Pulmonary artery endothelial cell (primary cell): ENCODE measurements at regions not wholly inside any gene's neighbourhood (a gene's known extent, or its start where the extent isn't known, plus 50 kb on each side); places are given as distances from the start of the nearest gene placed in this dataset.

Experiments used
- DNase-seq: peaks from one replicate; pipeline ENCODE4 v3.0.0-alpha.2; 2011; ENCODE audit warnings: low read depth, low spot score

DNA sequence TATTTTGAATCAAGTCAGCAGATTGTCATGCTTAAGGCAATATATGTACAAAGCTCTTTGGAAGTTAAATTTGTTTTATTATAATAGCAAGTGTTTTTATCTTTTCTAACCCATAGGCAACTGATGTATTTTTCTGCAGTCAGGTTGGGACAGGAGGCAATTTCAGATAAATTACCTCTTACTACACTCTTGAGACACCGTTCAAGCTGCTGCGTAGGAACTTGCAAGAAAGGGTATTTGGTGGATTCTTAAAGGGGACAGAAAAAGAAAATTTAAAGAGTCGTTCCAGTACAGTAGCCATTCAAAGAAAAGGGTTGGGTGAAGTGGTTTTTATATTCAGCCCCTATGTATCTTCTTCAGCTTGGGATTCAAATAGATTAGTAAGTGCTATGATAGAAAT is 112.4 kb upstream of the APC start:
- DNase-seq = no peak

DNA sequence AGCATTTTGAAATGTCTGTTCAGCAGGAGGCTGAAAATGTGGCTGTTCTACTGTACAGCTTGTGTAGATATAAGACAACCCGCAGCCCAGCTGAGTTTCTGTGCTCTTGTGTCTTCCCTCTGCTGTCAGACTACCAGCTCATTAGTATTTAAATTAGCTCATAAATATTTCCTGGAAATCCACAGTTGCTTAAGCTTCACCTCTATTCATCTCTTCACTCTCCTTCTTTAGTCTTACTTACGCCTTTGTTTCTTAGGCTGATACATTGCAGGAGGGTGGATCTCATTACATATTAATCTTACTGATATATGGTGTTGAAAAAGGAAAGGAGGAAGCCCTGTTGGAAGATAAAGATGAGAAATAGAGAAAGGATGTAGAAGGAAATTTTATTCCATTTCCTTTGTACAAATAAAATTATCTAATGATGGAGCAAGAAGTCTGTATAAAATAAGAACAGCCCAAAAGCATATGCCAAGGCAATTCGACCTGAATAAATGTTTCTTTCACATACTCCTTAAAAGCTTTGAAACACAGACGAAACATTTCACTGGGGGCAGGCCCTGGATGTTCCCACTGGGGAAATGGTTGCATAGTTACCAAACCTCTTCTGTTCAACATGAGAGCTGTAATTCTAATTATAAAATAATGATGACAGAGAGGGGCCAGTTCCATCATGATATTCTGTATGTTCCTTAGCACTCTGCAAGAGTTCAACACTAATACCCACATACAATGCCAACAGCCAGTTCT is 111.8 kb upstream of the APC start:
- no peak for DNase-seq

DNA sequence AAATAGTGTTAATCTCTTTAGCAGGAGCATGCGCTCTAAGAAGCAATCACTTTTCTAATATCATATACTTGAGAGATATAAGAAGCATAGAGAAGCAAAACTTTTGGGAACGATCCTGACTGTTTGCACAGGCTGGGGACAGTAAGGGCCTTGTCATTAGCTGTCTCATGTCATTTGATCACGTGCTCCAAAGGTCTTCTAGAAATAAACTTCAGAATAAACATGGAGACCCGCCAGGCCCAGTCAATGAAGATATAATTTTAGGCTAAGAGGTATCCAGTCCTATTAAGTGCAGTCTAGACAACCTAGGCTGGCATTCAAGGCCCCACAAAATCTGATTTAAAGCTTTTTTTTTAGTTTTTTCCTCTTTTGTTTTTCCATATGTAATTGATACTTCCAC is 111.0 kb upstream of the APC start:
- no peak for DNase-seq

DNA sequence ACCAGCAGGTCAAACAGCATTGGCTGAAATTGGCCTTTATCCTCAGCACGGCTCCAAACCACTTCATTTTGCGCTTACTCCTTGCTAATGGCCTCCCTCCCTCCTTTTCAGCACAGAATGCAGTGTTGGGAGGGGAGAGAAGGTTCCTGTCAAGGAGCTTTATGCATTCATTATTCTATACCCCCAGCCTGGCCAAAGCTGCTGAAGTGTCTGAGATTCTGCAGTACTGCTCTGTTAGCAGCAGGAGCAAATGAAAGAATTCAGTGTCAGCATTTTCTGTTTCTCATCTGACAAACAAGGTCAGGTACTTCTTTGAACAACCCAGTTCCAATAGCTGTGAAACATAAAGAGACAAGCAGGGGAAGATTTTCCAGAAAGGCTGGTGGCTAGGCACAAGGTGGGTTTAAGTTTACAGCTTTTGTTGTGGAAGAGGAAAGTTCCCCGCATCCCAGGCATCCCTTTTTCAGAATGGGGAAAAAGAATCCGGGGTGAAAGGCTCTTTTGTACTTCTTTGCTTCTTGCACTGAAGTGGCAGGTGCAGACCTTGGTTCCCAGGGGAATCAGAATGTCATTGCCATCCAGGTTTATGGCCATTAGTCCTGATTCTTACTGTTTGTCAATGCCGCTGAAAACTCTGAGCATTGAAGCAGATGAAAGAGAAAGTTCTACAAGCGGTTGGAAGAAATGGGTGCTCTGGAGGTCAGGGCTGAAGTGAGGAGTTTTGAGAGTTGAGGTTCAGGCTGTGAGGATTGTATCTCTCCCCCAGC is 109.3 kb upstream of the APC start:
- no peak for DNase-seq

DNA sequence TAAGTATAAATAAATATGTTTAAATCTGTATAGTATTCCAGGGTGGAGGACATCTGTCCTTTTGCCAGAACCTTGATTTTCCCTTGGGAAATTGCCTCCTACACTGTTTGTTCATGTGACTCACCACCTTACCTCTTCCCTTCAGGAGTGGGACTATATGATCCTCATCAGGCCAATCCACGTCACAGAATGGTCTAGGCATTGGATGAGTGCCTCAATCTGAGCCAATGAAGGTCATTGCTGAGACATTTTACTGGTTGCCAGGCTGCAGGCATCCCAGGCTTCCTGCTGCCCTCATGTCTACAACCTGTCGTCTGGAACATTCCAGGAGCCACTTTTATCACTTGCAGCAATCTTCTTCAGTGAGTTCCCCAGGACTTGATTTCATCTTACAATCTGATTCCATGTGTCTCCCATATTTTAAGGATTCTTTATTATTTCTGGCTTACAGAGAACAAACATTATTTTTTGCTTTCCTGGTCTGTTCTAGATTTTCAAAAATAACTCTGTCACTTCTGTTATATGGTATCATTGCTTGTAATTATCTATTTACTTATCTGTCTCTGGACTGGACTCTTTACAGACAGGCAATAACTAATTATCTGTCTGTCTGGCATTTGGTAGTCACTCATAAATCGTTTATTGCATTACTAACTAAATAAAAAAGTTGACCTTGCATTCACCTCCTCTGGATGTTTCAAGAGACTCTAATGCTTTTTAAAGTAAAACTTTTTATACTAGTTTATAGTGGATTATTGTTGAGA is 107.3 kb upstream of the APC start:
- DNase-seq = no peak

DNA sequence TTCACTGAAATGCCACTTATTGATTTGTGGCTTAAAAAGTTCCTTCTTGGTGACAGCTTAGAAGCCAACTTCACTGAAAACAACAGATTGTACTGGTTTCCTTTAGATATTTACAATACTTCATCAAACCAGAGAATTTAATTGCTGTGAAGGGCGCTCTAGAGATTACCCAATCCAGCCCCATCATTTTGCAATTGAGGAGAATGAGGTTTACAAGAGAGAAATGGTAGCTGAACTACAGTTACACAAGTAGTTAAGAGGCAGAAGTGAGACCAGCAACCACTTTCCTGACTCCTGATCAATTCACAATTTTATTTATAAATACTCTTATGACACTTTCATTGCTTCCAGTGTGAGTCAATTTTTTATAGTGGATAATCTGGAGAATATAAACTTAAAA is 103.5 kb upstream of the APC start:
- DNase-seq = no peak

DNA sequence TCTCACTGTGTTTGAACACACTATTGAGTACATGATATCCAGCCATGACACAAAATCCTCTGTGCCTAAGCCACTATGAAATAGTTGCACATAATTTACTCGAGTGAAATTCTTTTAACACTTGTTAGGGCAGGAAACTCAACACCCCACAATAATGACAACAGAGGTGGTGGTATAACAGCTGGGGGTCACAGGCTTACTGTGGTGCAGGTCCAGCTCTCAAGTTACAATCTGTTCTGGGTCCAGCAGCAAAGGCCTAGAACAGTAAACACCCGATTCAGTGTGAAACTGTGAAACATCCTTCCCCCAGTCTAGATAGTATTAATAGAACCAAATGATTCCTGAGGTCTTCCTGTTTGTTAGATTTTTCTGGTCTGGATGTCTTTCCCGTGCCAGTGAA is 102.9 kb upstream of the APC start:
- no peak for DNase-seq

DNA sequence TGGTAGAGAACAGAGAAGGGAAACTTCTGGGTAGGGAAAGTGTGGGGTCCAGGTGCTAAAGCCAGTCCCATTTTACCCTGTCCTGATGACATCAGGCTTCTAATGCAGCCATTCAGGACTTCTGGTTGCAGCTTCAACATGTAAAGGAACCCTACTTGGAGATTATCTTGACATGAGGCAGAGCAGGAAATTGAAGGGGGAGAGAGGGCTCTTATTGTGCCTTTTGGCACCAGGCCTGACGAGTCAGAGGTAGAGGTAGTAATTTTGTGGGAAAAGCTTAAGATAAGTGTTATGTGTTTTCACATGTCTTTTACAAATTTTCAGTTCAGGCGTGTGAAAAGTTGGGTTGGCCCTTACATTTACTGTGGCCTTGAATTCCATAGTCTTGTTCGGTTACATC is 102.4 kb upstream of the APC start:
- DNase-seq = no peak

DNA sequence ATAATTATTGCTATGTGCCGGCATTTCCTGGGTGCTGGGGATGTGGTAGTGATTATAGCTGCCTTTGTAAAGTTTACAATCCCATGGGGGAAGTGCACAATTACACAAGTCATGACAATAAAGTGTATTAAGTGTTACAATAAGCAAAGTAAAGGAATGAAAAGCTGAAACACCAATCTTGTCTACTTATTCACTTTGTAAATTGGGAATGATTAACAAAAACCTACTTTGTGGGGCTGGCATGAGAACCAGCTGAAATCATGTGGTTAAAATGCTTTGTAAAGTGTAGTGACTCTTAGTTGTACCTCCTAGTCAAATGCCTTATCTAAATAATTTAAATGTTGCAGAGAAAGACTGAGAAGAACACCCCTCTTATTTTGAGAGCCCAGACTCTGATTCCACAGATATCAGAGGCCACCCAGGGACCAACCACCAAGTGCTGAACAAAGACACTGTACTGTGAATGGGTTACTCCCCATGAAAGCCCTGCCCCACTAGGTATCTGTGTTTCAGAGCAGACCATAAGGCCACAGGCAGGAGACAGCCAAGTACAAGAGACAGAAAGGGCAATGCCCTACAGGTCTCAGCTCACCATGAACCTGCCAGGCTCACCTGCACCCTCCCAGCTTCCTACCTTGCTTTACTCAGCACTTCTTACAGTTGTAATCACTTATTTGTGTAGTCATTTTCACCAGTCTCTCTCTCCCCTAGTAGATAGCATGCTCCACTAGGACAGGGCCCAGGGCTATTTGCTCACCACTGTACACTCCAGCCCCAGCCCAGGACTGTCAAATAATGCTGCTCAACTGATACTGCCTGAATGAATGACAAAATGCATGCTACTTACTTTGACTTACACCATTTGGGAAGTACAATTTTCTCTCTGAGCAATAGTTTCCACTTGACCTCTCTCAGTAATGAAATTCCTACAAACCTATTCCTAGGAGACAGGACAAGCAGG is 101.6 kb upstream of the APC start:
- DNase-seq = no peak

DNA sequence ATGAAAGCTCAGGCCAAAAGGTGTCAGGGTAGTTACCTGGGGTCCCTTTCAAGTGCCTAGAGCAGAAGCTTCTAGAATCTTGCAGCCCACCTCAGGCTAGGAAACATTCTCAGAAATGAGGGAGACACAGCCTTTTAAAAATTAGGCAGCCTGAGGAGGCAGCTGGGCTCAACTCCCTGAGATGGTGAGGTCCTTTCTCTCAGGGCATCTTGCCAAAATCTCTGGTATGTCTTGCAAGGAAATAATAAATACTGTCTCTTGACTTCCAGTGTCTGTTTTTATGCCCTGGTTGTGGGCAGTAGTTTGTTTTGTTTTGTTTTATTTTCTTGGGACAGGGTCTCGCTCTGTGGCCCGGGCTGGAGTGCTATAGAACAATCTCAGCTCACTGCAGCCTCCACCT is 100.9 kb upstream of the APC start:
- DNase-seq = no peak

DNA sequence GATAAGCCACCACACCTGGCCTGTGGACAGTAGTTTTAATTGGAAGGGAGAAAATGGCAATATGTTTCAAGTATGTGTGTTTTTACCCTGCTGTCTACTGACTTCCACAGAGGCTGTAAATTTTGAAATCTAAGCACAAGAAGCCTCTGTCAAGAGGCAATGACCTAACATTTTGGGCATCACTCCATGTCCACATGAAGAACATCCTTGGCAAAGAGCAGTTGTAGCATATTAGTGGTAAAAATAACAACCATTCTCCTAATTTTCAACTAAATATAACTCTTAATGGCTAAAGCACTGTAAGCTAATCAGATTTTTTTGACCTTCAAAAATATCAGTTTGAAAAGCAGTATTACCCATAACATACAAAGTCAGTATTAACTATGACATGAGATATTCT is 100.3 kb upstream of the APC start:
- DNase-seq = no peak

DNA sequence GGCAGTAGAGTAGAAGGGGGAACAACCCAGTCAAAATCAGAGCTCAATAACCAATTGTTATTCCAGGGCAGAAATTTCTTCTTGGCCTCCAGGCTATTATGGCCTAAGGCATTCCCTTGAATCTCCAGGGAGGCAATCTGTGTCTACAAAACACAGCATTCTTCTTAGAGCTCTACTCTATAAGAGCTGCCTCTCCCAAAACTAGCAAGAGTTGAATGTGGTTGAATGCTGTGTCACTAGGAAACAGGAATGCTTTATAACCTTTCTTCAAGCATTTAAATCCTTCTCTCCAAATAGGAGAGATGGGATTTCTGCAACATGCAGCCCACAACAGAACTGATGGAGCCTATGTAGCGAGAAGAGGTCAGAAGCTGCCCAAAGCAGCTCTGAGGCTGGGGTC is 97.1 kb upstream of the APC start:
- DNase-seq = no peak

DNA sequence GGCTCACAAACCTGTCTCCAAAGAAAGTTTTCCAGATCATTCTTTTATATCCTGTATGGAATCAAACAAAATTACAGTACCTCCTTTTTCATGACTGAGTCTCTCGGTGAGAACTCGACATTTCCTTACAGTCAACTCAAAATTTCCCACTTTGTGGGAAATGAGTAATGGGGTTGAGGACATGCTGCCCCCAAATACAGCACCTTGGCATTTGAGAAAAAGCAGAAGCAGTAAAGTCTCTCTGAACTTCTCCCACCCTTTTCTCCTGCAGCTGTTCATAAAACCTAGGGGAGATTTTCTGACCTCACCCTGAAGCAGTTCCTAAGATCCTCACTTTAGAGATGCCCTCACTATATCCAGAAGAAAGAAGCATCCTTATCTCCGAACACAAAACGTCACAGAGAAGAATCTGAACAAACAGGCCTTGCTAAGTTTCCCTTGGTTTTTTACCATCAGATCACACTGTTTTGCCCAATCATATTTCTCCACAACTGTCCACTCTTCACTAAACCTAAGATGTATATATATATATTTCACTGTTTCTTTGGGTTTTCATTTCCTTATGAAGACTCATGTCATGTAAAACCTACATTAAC is 96.1 kb upstream of the APC start:
- no peak for DNase-seq

DNA sequence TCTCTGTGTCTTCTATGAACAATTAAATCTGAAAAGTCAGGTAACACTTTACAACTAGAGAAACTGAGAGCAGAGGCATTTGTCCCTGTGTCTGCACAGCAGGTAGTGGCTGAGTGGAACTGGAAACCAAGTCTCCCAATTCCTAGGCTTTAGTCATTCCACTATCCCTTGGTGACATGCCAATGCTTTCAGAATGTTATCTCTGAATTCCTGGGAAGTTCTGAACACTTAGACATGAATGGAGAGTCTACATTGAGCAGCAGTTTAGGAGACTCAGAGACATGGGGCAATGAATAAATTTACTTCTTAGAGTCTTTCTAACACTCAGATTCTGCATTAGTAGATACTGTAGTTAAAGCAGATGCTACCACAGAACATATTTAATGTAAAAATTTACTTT is 94.8 kb upstream of the APC start:
- no peak for DNase-seq

DNA sequence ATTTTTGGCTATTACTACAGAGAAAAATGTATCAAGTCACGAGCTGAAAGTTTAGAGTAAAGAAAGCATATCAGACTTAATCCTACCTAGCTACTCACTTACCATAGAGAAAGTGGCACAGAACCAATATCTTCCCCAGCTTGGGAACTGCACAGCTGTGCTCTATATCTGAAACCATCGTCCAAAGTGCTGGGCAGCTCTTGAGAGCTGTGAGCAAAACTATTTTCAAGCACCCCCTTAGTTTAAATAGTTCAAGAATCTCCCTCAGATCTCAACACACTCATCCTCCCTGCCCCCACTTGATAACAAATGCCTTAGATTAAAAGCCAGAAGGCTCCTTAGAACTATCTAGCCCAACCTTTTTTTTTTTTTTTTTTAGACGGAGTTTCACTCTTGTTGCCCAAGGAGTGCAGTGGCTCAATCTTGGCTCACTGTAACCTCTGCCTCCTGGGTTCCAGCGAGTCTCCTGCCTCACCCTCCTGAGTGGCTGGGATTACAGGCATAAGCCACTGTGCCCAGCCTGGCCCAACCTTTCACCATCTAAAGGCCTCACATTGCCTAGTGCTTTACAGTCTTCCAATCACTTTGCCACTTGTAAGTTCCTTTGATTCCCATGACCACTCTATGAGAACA is 94.2 kb upstream of the APC start:
- DNase-seq = no peak

DNA sequence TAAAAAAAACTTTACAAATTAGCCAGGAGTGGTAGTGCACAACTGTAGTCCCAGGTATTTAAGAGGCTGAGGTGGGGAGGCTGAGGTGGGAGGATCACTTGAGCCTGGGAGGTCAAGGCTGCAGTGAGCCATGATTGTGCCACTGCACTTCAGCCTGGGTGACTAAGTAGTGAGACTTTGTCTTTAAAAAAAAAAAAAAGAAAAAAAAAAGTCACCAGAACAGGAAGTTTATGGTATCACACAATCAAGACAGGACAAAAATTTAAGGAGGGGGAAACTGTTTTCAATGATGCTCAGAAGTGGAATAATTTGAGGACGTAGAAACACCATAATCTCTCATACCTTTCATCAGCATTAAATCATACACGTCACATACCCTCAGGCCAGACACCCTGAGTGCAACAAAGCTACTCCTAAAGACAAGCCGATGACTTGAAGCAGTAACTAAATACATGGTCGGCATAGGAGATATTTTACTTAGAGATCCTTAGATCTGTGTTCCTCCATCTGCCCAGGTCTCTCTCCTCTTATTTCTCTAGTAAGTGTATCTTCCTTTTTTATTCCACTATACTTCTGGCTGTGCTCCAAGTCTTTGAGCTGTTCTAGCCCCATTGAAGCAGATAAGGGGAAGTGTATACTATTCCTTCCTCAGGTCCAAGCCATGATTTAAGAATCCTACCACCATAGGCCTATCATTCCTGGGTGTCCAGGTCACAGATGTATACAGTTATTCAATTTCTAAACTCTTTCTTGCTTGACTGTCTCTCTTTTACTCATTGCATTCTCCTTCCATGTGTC is 91.3 kb upstream of the APC start:
- no peak for DNase-seq

DNA sequence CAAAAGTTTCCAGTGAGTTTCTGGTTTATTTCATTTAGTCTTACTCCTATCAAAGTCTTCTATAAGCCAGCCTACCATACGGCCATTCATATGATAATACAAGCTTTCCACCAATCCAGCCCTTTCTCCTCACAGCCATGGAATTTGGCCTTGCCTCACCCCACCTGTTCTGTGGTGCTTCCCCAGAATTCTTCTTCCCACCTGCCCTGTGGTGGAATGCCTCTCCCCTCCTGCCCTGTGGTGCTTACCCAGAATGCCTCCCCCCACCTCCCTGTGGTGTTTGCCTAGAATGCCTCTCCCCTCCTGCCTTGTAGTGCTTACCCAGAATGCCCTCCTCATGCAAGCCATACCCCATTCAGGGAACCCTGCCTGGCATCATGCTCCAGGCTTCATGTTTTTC is 90.3 kb upstream of the APC start:
- no peak for DNase-seq

DNA sequence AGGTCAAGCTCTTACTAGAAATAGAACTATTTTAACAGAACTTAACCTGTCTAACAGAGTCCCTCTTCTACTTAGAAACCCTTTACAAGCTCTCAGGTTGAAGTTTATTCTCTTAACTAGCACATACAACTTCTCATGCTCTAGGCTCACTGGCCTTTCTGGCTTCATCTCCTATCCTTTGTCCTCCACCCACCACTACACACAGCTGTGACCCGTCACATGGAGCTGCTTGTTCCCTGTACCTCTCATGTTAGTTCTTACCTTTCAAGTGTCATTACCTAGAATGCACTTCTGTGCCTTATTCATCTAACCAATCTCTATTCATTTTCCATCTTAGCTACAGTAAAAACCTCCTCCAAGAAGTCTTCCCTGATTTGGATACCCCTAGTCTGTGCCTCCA is 89.4 kb upstream of the APC start:
- no peak for DNase-seq

DNA sequence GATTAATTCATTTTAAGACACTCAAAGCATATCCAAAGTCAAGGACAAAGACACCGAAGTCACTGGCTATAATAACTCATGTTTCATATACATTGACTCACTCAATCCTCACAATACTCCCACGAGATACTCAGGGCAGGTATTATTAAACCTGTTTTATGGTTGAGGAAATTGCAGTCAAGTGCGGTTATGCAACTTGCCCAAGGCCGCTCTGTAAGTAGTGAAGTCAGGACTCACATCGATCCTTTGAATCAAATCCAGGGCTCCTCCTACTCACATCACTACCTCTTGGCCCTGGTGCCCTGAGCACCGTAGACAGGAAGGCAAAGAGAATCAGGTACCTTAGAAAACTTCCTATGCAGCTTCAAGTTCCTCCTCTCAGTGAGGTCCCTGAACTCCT is 87.8 kb upstream of the APC start:
- no peak for DNase-seq
